Osteoblast (primary cell): ENCODE measurements at regions not wholly inside any gene's neighbourhood (a gene's known extent, or its start where the extent isn't known, plus 50 kb on each side); places are given as distances from the start of the nearest gene placed in this dataset.

Experiments used
- DNase-seq: peaks from one replicate; pipeline ENCODE4 v3.0.0; 2011; ENCODE audit warnings: low spot score, mixed read lengths; ENCODE audit not compliant: insufficient read length; ENCODE audit errors: missing footprints
- H2AFZ ChIP-seq: 2 replicates; pipeline ENCODE4 v1.6.0; 2011; ENCODE audit warnings: mild to moderate bottlenecking, low read length
- H3K27ac ChIP-seq: 2 replicates; pipeline ENCODE4 v1.5.1; 2011; ENCODE audit warnings: mild to moderate bottlenecking, low read depth, low read length, moderate library complexity
- H3K27me3 ChIP-seq: 2 replicates; pipeline ENCODE4 v1.6.0; 2012; ENCODE audit warnings: mild to moderate bottlenecking, control low read depth, inconsistent platforms, low read length, moderate library complexity; ENCODE audit not compliant: insufficient read depth
- H3K36me3 ChIP-seq: 2 replicates; pipeline ENCODE4 v1.5.1; 2011; ENCODE audit warnings: mild to moderate bottlenecking, low read length, control low read depth, moderate library complexity; ENCODE audit not compliant: insufficient read depth
- H3K4me1 ChIP-seq: 2 replicates; pipeline ENCODE4 v1.5.1; 2011; ENCODE audit warnings: mild to moderate bottlenecking, low read length, control low read depth, moderate library complexity; ENCODE audit not compliant: insufficient read depth
- H3K4me2 ChIP-seq: 2 replicates; pipeline ENCODE4 v1.6.0; 2011; ENCODE audit warnings: mild to moderate bottlenecking, low read length; ENCODE audit not compliant: insufficient read depth
- H3K4me3 ChIP-seq: fragments of 200-600 bp; sonication (generic); 3 replicates; pipeline ENCODE4 v1.5.1; 2012; ENCODE audit warnings: mild to moderate bottlenecking, low read length, inconsistent platforms; ENCODE audit not compliant: insufficient read depth
- H3K79me2 ChIP-seq: 2 replicates; pipeline ENCODE4 v1.6.0; 2012; ENCODE audit warnings: mild to moderate bottlenecking, low read length, control low read depth, inconsistent platforms; ENCODE audit not compliant: insufficient read depth
- H3K9me3 ChIP-seq: 2 replicates; pipeline ENCODE4 v1.5.1; 2011; ENCODE audit warnings: low read depth, low read length, control low read depth
- H4K20me1 ChIP-seq: 2 replicates; pipeline ENCODE4 v1.6.0; 2012; ENCODE audit warnings: mild to moderate bottlenecking, low read length, control low read depth; ENCODE audit not compliant: insufficient read depth
- TF ChIP-seq, protein P1 (sequence below): IDR thresholded peaks from 2 replicates; pipeline ENCODE4 v1.5.1; 2011; ENCODE audit warnings: mild to moderate bottlenecking, low read depth, low read length, moderate library complexity; ENCODE audit errors: extremely low read depth

GRCh38 chr15:29448320-29448719 lies 178.7 kb upstream of the NSMCE3 start:
- Histone ChIP-seq H3K27me3 (no peaks in the 10 kb centered on the region), H4K20me1 (no peaks in the 10 kb centered on the region), H2AFZ (no peak overlapping the region), H3K9me3 (no peaks in the 10 kb centered on the region), H3K4me2 (no peak overlapping the region), H3K36me3 (no peaks in the 10 kb centered on the region), H3K79me2 (no peaks in the 10 kb centered on the region), H3K4me1 (no peaks in the 10 kb centered on the region), H3K4me3 (no peak overlapping the region), H3K27ac (no peak overlapping the region)
- TF ChIP-seq, protein P1, sequence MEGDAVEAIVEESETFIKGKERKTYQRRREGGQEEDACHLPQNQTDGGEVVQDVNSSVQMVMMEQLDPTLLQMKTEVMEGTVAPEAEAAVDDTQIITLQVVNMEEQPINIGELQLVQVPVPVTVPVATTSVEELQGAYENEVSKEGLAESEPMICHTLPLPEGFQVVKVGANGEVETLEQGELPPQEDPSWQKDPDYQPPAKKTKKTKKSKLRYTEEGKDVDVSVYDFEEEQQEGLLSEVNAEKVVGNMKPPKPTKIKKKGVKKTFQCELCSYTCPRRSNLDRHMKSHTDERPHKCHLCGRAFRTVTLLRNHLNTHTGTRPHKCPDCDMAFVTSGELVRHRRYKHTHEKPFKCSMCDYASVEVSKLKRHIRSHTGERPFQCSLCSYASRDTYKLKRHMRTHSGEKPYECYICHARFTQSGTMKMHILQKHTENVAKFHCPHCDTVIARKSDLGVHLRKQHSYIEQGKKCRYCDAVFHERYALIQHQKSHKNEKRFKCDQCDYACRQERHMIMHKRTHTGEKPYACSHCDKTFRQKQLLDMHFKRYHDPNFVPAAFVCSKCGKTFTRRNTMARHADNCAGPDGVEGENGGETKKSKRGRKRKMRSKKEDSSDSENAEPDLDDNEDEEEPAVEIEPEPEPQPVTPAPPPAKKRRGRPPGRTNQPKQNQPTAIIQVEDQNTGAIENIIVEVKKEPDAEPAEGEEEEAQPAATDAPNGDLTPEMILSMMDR = no peak
- DNase-seq = no peak

DNA sequence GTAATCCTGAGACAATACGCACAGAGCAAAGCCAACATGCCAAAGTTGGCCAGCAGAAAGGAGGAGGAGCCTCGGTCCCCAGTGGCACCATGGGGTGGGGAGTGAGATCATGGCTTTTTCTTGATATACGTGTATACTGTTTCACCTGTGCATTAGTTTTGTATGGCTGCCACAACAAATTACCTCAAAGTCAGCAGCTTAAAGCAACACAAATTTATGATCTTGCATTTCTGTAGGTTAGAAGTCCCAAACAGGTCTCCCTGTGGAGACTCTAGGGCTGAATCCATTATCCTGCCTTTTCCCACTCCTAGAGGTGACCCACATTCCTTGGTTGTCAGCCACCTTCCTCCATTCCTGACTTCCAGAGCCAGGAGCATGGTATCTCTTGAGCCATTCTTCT lies 176.9 kb upstream of the NSMCE3 start:
- H3K36me3 ChIP-seq = no peaks in the 10 kb centered on the region
- H3K9me3 ChIP-seq = no peaks in the 10 kb centered on the region
- H3K27me3 ChIP-seq = no peaks in the 10 kb centered on the region
- TF ChIP-seq, protein P1 = no peak
- H3K79me2 ChIP-seq = no peaks in the 10 kb centered on the region
- no peak overlapping the region for H3K27ac ChIP-seq
- H2AFZ ChIP-seq = no peak overlapping the region
- no peak overlapping the region for H3K4me2 ChIP-seq
- DNase-seq = no peak
- no peak overlapping the region for H3K4me3 ChIP-seq
- H3K4me1 ChIP-seq = no peaks in the 10 kb centered on the region
- no peaks in the 10 kb centered on the region for H4K20me1 ChIP-seq

DNA sequence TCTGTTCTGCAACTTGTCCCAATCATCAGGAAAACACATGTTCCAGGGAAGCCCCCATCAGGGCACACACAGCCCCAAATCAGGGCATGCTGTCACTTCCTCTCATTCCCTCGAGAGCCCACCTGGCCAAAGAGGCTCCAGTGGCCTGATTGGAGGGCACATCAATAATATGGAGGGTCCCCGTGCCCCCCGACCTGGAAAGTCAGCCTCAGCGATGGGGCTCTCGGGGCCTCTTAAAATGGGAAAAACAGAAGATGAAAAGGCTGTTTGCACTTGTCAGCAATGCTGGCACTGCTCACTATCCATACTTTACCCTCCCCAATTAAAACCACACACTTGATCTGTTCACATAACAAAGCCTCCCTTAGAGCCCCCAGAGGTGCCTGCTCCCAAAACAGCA lies 172.9 kb upstream of the NSMCE3 start:
- H3K36me3 ChIP-seq = no peaks in the 10 kb centered on the region
- H3K27ac ChIP-seq = no peak overlapping the region
- H2AFZ ChIP-seq = no peak overlapping the region
- no peaks in the 10 kb centered on the region for H4K20me1 ChIP-seq
- H3K9me3 ChIP-seq = no peaks in the 10 kb centered on the region
- no peaks in the 10 kb centered on the region for H3K27me3 ChIP-seq
- no peak for DNase-seq
- no peak overlapping the region for H3K4me3 ChIP-seq
- TF ChIP-seq, protein P1 = no peak
- no peaks in the 10 kb centered on the region for H3K79me2 ChIP-seq
- H3K4me1 ChIP-seq = no peaks in the 10 kb centered on the region
- no peak overlapping the region for H3K4me2 ChIP-seq

DNA sequence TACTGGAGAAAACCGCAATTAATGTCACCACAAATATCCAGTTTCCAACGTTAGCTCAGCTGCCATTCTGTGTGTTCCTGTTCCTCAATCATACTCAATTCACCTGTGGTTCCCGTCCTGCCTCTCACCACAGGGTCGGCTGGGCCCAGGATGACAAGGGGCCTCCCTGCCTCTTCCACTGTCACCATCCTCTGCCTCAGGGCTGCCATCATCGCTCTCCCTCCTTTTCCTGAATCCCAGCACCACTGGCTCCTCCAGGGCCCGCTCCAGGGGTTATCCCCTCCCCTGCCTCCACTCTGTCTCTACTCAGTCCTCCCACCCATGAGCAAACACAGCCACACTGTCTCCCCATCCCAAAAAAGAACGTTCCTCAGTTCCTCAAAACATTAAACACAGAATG lies 170.9 kb upstream of the NSMCE3 start:
- Histone ChIP-seq H3K4me3 (no peak overlapping the region), H3K79me2 (no peaks in the 10 kb centered on the region), H3K4me1 (no peaks in the 10 kb centered on the region), H3K9me3 (no peaks in the 10 kb centered on the region), H3K27ac (no peak overlapping the region), H3K27me3 (no peaks in the 10 kb centered on the region), H3K4me2 (no peak overlapping the region), H2AFZ (no peak overlapping the region), H3K36me3 (no peaks in the 10 kb centered on the region), H4K20me1 (no peaks in the 10 kb centered on the region)
- TF ChIP-seq, protein P1 = no peak
- DNase-seq = no peak
